ENCODE measurements at regions not wholly inside any gene's neighbourhood (a gene's known extent, or its start where the extent isn't known, plus 50 kb on each side); places are given as distances from the start of the nearest gene placed in this dataset.

DNA sequence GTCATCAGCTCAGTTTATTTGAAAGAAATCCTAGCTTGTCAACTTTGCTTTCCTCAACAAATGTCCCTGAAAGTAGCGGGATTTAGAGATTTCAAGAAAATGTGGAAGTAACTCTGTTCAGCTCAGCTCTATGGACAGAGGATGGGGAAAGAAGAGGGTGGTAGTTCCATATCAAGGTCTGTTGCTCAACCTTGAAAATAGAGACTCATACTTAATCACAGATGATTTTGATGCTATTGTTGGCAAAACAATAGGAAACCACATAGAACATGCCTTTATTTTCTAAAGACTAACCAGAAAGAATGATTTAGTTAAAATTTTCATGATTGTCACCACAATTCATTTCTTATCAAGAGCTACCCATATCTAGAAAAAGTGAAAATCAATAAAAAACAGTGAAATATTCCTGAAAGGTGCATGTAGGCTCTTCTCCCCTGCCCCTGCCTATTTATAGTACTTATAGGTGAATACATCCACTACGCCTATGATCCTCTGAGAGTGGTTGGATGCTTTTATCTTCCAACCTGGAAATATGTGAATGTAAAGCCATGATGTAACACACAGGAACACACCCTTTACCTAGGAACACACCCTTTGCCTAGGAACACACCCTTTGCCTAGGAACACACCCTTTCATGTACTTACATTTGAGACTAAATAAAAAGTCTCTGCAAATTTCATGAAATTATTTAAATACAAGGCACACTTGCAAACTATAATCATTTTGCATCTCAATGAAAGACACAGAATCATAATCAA lies 65.8 kb downstream of the ETAA1 start:
- no peak for DNase-seq

DNA sequence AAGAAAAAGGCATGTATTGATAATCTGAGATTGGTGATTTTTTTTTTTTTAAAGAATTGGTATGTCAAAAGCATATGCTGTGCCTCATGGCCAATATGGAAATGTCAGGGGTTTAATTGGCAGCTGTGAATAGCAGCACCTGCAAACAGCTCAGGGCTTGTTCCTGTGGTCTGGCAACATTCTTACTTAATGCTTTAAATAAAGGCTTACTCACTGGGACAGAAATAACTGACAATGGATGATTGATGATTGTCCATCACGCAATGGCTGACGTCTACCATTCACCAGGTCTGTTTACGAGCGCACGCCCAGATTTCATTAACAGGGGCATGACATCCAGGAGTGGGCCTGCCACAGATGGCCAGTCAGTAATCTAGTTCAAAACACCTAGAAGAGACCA lies 66.7 kb downstream of the ETAA1 start:
- DNase-seq: no peak

DNA sequence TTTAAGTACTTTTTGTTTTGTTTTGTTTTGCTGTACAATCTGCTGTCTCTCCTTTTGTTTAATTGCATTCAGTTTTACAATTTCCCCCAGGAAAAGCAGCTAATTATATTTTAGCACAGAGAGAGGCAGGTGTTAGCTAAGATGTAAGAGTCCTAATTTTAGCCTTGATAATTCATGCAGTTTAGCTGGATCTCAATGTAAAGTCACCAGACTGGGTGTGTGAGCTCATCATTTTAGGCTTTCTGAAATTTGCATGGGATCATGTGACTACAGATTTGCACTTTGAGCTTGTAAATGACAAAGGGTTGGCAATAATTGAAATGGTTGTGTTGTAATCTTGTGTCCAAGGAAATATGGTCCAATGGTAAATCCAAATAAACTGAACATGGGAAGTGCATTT lies 68.5 kb downstream of the ETAA1 start:
- DNase-seq: no peak

DNA sequence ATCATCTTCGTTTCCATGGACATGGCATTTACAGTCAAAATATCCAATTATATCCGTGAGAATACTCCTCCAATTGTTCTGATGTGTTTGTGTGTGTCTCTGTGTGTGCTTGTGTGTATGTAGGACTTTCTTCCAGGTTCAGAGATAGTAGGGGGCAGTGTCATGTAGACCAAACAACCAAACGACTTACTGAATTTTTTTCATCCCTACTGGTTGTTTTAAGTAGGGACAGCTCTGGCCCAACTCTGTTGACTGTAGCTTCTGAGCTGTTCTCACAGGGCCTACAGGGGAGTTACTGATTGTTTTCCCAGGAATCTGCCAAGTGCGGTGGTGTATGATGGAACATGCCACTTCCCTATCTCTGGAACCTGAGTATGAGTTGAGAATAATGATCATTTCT lies 69.6 kb downstream of the ETAA1 start:
- no peak for DNase-seq

DNA sequence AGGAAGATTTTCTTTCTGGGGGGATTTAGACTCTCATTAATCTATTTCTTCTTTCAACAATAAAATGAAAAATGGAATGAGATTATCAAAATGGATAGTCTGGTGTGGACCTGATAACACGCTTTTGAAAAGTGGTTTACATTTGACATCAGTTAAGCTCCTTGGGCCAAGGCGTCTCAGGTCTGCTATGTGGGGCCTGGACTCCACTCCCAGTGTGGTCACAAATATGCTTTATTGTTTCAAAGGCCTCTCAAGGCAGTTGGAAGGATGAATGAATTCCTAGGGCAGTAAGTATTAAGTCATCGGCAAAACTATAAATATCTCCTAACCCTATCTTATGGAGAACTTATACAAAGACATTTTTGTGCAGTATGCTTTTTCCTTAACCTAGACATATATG lies 74.5 kb downstream of the ETAA1 start:
- DNase-seq: no peak

DNA sequence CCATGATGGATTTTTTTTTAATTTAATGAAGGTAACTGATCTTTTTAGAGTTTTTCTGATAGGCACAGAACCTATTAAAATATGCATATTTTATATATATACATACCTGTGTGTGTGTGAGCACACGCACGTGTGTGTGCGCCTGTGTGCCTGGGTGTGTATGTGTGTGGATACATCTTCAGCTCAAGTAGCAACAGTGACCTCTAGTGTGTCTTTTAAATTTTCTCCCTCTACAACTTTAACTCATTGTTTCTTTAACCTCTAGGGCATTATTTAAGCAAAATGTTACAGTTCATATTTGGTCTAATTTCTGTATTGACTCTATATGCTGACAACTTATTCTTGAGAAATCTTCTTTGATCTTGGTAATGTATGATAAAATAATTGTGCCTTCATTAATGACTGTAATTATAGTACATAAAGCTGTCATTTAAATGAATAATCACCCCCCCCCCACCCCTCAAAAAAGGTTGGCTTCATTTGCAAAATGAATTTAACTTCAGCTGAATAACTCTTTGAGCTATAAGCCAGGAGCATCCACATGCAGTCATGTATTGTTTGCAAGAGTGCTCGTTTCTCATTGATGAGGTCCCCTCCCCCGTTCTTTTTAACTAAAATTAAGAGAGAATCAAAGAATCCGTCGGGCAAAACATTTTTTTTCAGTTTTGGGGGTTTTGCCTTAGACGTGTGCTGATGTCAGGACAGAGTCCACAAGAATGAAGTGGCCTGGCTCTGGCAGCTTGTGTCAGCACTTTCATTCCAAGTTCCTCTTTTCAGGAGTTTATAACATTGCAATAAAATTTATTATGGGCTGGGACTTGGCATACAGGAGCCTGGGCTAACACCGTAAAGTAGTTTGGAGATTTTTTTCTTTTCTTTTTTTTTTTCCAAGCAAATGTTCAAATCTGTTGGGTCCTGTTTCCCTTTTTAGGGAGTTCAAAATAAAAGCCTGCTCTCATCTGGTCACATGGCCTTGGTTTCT lies 80.0 kb downstream of the ETAA1 start:
- DNase-seq: no peak

DNA sequence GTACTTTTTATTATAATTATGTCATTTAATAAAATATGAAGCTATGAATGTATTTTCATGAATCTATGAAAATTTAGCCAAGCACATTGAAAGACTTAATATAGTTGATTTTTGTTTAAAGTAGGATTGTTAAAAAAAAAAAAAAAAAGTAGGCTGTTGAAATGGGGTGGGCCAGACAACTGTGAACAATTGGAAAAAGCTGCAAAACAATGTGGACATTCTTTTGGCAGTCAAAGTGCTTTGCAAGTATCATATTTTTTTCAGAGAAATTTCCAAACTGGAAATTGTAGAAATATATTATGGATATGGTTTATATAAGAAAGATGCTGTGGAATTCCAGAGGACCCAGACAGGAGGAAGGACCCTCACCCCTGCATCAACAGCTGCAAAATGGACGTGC lies 82.1 kb downstream of the ETAA1 start:
- DNase-seq: no peak

DNA sequence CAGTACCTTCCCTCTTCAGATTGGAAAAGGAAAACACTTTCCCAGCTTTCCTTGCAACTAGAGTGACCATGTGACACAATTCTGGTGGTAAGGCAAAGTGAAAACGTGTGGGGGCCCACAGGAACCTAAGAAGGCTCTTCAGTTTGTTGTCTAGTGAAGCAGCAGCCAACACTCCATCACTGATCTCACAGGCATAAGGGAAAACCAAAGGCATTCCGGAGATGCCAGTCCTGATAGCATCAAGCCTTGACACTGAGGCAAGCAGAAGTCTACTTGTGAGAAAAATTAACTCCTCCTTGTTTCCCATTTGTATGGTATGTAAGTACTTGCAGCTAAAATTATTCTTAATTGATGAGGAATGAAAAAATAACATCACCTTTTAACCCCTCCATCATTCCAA lies 88.3 kb downstream of the ETAA1 start:
- no peak for DNase-seq

DNA sequence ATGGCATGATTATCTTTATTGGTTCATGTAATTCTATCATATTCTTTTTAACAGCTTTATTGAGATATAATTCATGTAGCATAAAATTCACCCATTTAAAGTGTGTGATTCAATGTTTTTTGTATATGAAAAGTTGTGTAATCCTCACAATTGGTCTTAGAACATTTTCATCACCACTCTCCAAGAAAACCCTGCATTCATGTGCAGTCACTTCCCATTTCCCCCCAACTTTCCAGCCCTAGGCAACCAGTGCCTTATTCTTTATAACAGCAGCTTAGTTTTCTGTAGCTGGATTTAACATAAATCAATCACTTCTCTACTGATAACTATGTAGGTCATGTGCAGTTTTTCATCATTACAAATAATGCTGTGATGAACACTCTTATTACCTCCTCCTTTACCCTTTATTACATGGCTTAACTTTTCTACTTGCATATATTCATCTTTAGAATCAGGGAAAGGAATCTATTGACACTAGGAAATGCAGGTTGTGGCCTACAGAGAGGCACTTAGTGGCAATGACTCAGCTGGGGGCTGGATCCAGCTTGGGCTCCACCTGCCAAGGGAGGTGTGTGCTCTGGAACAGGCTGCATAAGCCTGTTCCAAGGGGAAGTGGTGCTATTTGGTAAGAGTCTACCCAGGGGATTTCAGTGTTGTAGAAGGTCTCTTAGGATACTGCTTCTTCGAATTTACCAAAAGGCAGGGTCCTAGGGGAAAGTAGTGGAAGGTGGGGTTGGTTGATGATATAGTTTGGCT lies 89.1 kb downstream of the ETAA1 start:
- DNase-seq: no peak

DNA sequence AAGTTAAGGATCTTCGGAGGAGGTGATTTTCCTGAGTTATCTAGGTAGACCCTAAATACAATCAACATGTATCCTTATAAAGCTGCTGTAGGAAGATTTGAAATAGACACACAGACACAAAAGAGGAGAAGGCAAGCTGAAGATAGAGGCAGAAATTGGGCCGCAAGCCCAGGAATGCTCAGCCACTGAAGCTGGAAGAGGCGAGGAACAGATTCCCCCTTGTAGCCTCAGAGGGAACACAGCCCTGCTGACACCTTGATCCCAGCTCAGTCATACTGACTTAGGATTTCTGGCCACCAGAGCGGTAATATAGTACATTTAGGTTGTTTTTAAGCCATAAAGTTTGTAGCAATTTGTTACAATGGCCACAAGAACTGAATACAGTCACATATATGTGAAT lies 90.9 kb downstream of the ETAA1 start:
- DNase-seq: no peak

DNA sequence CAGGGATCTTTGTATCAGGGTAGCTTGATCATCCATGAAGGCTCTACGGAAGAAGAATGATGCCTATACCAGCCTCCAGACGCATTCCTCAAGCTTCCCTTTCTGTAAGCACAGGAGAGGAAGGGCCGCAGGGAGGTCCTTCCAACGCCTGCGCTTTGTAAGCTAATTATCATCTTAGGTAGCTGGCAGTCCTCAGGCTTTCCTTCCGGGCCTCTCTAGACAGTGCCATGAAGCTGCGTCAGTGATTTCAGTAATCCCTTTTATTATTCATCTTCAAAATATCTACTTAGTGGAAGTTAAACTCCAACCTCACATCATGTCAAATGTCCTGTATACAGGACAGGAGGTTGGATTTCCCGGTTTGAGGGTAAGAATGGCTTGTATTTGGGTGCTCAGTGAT lies 92.3 kb downstream of the ETAA1 start:
- DNase-seq: no peak

DNA sequence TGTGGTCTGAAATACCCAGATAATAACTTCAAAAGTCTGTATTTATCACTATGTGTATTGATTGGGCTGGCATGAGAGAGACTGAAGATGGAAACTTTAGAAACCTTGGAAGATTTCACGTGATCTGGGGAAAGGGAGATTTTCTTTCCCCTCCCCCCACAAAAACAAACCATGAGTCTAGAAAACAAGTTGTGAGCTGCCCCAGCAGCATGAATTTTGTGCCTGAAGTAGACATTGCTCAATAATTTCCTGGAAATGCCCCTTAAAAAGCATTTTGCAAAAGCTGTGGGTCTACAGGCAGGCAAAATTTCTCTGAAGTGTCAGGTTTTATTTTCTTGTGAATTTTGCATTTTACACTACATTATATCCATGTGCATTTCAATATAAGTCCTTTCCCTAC lies 101.8 kb downstream of the ETAA1 start:
- DNase-seq: no peak

DNA sequence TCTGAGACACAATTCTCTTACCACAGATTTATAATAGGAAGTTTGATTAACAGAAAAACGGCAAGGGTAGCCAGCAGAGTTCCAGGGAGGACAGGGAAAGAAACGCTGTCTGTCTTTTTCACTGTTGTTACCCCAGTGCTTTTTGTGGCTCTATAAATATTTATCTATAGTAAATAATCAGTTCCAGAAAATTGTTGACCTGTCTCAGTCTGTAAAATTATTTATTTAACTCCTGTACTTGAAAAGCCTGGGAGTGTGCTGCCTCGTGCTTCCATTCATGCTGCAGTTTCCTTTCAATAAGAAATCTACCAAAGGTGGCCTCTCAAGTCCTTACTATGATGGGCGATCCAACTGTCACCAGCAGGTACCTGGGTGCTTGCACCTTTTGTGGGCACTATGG lies 102.9 kb downstream of the ETAA1 start:
- no peak for DNase-seq

DNA sequence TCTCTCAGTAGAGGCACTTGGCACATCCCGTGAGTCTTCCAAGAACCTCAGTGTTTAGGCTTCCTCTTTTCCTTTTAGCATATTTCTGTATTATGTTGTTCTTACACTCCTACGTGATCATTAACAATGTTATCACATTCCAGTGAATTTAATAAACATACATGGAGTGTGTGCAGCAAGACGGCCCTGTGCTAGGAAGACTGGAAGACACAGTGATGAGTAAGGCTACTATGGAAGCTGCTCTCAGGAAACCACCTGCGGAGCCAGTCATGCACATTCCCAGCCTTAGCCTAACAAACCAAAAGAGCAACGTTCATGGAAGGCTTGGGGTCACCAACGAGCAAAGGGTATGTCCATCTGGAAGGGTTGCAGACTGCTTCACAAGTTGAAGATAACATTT lies 103.4 kb downstream of the ETAA1 start:
- no peak for DNase-seq

DNA sequence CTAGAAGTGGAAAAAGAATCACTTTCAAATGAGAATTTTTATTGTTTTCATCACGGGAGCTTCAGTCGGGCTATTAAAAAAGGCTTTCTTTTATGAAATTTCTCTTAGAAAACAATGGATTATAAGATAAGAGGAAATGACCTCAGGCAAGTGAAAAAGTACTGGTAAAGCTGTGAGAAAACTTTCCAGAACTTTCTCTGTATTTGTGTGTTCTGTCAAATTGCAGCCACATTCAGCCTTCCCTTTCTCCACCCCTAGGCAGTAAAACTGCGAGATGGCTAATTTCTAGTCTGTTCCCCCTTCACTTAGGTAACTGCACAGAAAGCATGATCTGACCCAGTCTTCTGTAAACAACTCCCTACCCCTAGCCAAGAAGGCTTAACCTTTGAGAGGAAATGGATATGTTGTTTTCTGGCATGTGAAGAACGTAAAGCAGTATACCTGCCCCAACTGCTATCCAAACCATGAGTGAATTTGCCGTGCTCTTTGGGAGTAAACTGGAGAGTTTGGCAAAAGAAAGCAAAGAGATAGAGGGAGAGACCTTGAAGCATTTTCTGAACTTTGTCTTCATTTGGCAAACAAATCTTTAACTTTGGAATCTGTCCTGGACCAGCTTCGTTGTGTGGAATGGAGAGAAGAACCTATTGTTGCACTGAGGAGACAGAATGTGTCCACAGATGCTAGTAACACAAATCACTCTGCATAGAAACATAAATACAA lies 105.4 kb downstream of the ETAA1 start:
- DNase-seq: no peak

DNA sequence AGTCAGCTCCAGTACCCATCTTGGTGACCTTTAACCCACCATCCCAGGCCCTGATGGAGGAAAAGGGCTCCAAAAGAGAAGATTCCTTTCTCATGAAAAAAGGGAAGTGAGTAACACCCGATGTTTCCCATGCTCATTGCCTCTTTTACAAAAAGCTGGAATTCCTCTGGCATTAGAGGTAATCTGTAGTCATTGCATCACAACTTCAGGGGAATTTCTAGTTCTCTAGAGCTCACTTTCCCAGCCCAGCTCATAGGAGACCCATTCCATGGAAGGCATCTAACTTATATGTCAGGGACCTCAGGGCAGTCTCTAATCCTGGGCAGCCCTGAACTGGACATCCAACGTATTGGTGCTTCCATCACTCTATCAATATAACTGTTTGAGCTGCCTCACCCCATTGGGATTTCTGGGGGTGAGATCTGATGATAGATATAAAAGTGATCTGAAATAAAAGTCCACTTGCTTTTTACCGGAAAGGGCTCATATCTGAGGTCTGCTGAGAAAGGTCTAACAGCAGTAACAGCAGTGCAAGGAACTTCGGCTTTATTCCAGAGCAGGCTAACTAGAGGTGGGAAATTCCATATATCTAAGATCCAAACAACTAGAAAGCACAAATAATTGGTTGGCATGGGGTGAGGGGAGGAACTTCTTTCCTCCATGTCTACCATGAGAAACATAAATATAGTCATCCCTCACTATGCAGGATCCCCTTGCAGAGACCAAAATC lies 106.1 kb downstream of the ETAA1 start:
- DNase-seq: no peak

DNA sequence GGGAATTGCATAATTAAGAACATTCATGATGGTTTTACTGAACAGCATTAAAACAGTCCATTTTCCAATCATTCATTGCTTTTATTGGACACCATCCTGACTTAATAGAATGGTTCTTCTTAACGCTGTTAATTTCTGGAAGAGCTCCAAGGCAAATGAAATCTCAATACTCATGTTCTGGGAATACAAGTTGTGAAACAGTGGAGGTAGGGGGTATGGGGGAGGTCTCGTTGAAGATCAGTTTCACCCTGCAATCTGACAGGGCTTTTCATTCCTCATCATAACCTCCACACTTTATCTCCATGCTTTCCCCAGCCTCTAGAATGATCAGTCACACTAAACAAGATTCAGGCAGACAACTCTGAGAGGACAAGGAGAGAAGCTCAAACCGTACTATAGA lies 113.6 kb downstream of the ETAA1 start:
- no peak for DNase-seq

DNA sequence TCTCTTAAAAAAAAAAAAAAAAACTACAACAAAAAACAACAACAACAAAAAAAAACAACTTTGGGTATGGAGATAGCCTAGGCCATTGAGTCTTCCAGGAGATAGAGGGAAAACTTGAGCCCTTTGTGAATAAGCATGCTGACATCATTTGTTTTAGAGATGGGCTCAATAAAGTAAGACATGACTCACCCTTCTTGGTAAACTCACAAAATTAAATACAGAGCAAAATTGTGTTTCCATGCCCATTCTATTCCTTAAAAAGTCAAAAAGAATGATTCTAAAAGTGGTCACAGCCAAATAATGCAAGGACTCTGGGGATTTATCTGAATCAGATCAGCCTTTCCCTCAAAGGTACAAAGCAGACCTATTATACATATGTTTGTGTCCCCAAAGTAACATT lies 117.4 kb downstream of the ETAA1 start:
- DNase-seq: no peak

DNA sequence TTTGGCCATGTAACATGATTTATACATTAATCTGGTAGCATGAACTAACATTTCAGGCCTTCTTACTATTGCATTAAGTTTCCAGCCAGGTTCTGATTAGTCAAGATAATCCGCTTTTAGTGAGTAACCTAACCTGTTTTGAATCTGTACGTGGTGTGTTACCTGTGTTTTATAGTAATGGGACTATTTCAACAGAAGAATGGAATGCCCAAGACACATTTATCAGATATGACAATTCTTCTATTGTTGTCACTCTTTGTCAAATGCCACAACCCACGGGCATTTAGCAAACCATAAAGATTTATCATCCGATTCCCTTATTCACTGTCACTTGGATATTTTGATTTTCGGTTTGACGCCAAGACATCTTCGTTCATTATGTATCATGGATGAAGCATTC lies 117.9 kb downstream of the ETAA1 start:
- DNase-seq: no peak

DNA sequence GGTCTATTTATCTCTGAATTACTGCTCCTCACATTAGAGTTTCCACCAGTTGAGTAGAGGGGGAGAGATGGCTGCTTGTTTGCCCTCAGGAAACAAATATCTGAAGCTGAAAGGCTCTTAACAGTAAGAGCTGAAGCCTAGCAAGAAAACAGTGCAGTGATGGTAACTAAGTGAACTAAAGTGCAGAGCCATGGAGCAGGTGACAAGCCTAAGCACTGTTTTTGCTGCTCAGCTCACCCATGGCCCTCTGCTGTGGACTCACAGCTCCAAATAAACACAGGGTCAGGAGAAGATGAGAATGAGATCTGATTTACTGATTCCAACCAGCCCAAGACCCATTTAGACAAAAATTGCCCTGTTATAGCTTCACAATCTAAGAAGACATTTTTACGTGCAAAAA lies 118.4 kb downstream of the ETAA1 start:
- DNase-seq: no peak

DNA sequence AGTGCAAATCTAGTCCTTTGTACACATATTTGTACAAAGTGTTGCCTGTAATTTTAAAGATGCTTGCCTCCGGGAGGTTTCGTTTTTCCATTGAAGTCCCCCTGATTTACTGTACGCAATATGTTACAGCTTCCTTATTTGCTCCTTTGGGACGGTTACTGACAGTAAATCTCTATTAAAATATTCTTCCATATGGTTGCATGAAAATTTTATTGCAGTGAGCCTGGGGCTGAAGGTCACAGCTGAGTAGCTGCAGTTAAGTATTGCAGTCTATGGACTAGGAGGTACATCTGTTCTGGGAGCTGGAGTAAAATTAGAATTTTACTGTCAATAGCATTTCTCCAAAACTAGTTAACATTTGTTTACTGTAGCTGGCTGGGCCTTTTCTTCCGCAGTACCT lies 119.2 kb downstream of the ETAA1 start:
- DNase-seq: no peak

DNA sequence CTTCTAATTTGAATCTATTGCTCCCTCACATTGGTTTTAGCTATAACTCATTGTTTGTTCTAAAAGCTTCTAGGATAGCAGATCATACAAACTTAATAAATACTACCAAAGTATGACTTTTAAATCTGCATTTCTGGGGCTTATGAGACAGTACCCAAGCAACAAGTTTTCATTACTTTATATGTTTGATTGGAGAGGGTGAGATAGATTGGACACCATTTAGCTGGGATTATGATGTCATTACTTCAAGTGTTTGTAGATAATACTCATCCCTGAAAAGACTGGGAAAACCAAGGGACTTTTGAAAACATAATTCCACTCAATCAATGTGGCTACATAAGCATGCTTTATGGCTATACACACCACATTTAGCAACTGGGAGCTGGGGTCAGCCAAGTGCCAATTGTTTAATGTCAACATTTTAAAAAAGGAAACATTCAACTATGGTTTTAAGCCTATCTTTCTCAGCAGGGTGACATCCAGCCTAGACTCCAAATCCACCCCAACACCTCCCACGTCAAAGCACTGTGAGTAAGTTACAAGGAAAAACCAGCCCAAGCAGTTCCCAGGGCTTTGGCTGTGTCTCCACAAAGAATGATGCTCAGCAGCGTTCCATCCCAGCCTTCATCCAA lies 119.9 kb downstream of the ETAA1 start:
- no peak for DNase-seq
